Breast epithelium (tissue), 3 donors: ENCODE measurements at regions not wholly inside any gene's neighbourhood (a gene's known extent, or its start where the extent isn't known, plus 50 kb on each side); places are given as distances from the start of the nearest gene placed in this dataset.

Source experiments
- CTCF ChIP-seq, 3 donors: fragments of 450-650 bp; IDR thresholded peaks; one replicate each; pipeline ENCODE4 v1.5.1; 2016 to 2017; ENCODE audit warnings: antibody characterized with exemption in 3 of 3, mild to moderate bottlenecking in 3 of 3, moderate library complexity in 3 of 3
- POLR2A ChIP-seq: fragments of 450-650 bp; IDR thresholded peaks from one replicate; pipeline ENCODE4 v1.6.1; 2016; ENCODE audit warnings: antibody characterized with exemption, mild to moderate bottlenecking, moderate library complexity
- POLR2AphosphoS5 ChIP-seq, 3 donors: sonication (generic); formaldehyde crosslinking; IDR thresholded peaks; one replicate each; pipeline ENCODE4 v1.6.1; 2017; ENCODE audit warnings: antibody characterized with exemption in 3 of 3

- TF ChIP-seq CTCF (IDR thresholded peaks at IDR 0.05) (no peak), POLR2A (no peak), POLR2AphosphoS5 (IDR thresholded peaks at IDR 0.05) (no peak)
These were observed 111.9 kb upstream of the C21orf91 start for GRCh38 chr21:17931080-17931479.
